Small intestine (tissue), 7 donors: ENCODE measurements at regions not wholly inside any gene's neighbourhood (a gene's known extent, or its start where the extent isn't known, plus 50 kb on each side); places are given as distances from the start of the nearest gene placed in this dataset.
"Not testable (repeated sequence)": the region's sequence is repeated elsewhere in the genome, so short reads cannot be mapped to it uniquely, and the experiment has no call there.

ENCODE experiments used
- DNase-seq, 2 donors: peaks; one replicate each; pipeline versions ENCODE4 v3.0.0 to v3.0.0-alpha.2; 2013
- FAIRE-seq: peaks from 2 replicates; lab custom pipeline; 2012; peaks lifted over from hg19 to GRCh38; lab: Jason Lieb, UNC
- H3K27ac ChIP-seq, 3 donors: one replicate each; pipeline ENCODE4 v1.5.1; 2013; ENCODE audit warnings: low read length in 2 of 3, mild to moderate bottlenecking in 2 of 3, control low read depth in 1 of 3, inconsistent platforms in 1 of 3, low read depth in 1 of 3, moderate library complexity in 1 of 3
- H3K27me3 ChIP-seq, 3 donors: one replicate each; pipeline ENCODE4 v1.6.1; 2013; ENCODE audit warnings: low read length in 3 of 3, inconsistent platforms in 1 of 3; ENCODE audit not compliant: control insufficient read depth in 3 of 3, insufficient read depth in 3 of 3
- H3K36me3 ChIP-seq, 3 donors: one replicate each; pipeline ENCODE4 v1.6.1; 2013; ENCODE audit warnings: low read length in 3 of 3, inconsistent platforms in 1 of 3, low read depth in 1 of 3, mild to moderate bottlenecking in 1 of 3, moderate library complexity in 1 of 3; ENCODE audit not compliant: control insufficient read depth in 3 of 3, insufficient read depth in 2 of 3
- H3K4me1 ChIP-seq, 3 donors: one replicate each; pipeline ENCODE4 v1.6.1; 2013; ENCODE audit warnings: low read length in 2 of 3, inconsistent platforms in 1 of 3, low read depth in 1 of 3, mild to moderate bottlenecking in 1 of 3, moderate library complexity in 1 of 3; ENCODE audit not compliant: control insufficient read depth in 3 of 3, insufficient read depth in 2 of 3
- H3K4me3 ChIP-seq, 3 donors: one replicate each; pipeline ENCODE4 v1.5.1; 2013; ENCODE audit warnings: low read length in 3 of 3, control low read depth in 1 of 3, inconsistent platforms in 1 of 3, low read depth in 1 of 3, mild to moderate bottlenecking in 1 of 3, moderate library complexity in 1 of 3
- H3K9me3 ChIP-seq, 2 donors: one replicate each; pipeline ENCODE4 v1.6.1; 2013; ENCODE audit warnings: low read depth in 1 of 2, low read length in 1 of 2; ENCODE audit not compliant: control insufficient read depth in 2 of 2, insufficient read depth in 1 of 2
- WGBS, 3 donors: extraction: QIAGEN DNeasy Blood & Tissue Kit; methylation state at CpG; one replicate each; pipeline ENCODE4 v1.1.7; 2013; 5-methylcytosine and 5-hydroxymethylcytosine counted together
- donor health status: healthy with polysubstance abuse.
- donor health status: control.
- donor health status: control.
- donor health status: Bipolar disorder and iron deficiency.
- donor health status: healthy.

GRCh38 chr14:106509807-106510206 is 983.4 kb downstream of the TMEM121 start:
- Histone ChIP-seq H3K27me3 (peaks cover 0 to 2% (median 0%) of the 10 kb centered on the region in 3 donors), H3K4me3 (no peak overlapping the region), H3K9me3 (peaks cover 0 to 32% of the 10 kb centered on the region in 2 donors), H3K27ac (no peak overlapping the region), H3K4me1 (no peaks in the 10 kb centered on the region), H3K36me3 (no peaks in the 10 kb centered on the region)
- no peak for FAIRE-seq
- 67 to 70% (median 69%) methylated on average over 3 of the region's 3 CpGs for WGBS, 3 donors
- no peak for DNase-seq

- Histone ChIP-seq H3K27me3 (peaks cover 0 to 2% (median 0%) of the 10 kb centered on the region in 3 donors), H3K4me1 (no peaks in the 10 kb centered on the region), H3K9me3 (peaks cover 0 to 25% of the 10 kb centered on the region in 2 donors), H3K4me3 (no peak overlapping the region), H3K27ac (peak overlapping the region in 1 of 3 donors; percentile 81), H3K36me3 (no peaks in the 10 kb centered on the region)
- FAIRE-seq (no peak), DNase-seq (peak in 1 of 2 donors; percentile 55)
- WGBS, 3 donors: 52 to 70% (median 53%) methylated on average over 9 of the region's 9 CpGs
Observed at GRCh38 chr14:106511006-106511799, 984.8 kb downstream of the TMEM121 start.

GRCh38 chr14:106511800-106512198 is 985.4 kb downstream of the TMEM121 start:
- Histone ChIP-seq H3K27me3 (peaks cover 0 to 2% (median 0%) of the 10 kb centered on the region in 3 donors), H3K9me3 (peaks cover 0 to 23% of the 10 kb centered on the region in 2 donors), H3K36me3 (no peaks in the 10 kb centered on the region), H3K27ac (peak overlapping the region in 2 of 3 donors; percentile 18 to 81), H3K4me1 (no peaks in the 10 kb centered on the region), H3K4me3 (no peak overlapping the region)
- no peak for DNase-seq
- WGBS, 3 donors: 65 to 72% (median 66%) methylated on average over 9 of the region's 9 CpGs
- no peak for FAIRE-seq

GRCh38 chr14:106513302-106513701 is 986.9 kb downstream of the TMEM121 start:
- no peak for DNase-seq
- Histone ChIP-seq H3K4me1 (no peaks in the 10 kb centered on the region), H3K9me3 (peaks cover 0 to 15% of the 10 kb centered on the region in 2 donors), H3K36me3 (no peaks in the 10 kb centered on the region), H3K27me3 (peaks cover 0 to 2% (median 0%) of the 10 kb centered on the region in 3 donors), H3K4me3 (no peak overlapping the region), H3K27ac (peak overlapping the region in 1 of 3 donors; percentile 4)
- WGBS, 3 donors: 42 to 49% (median 45%) methylated on average over 3 of the region's 3 CpGs
- FAIRE-seq: no peak

- Histone ChIP-seq H3K4me1 (no peaks in the 10 kb centered on the region), H3K27ac (no peak overlapping the region), H3K36me3 (no peaks in the 10 kb centered on the region), H3K4me3 (no peak overlapping the region), H3K27me3 (no peaks in the 10 kb centered on the region), H3K9me3 (peaks cover 0 to 7% of the 10 kb centered on the region in 2 donors)
- FAIRE-seq (no peak), DNase-seq (peak in 1 of 2 donors; percentile 49)
- WGBS, 3 donors: 45 to 53% (median 51%) methylated on average over 11 of the region's 11 CpGs
Observed at GRCh38 chr14:106518054-106518943, 991.9 kb downstream of the TMEM121 start.

GRCh38 chr14:106522118-106522517 is 995.7 kb downstream of the TMEM121 start:
- FAIRE-seq, H3K4me3 ChIP-seq, H3K27me3 ChIP-seq, H3K4me1 ChIP-seq, H3K27ac ChIP-seq, H3K36me3 ChIP-seq, DNase-seq: not testable (repeated sequence)
- whole genome bisulfite sequencing, 3 donors: 32 to 60% (median 54%) methylated on average over 1 of the region's 1 CpG
- H3K9me3 ChIP-seq: peaks cover 0 to 11% of the 10 kb centered on the region in 2 donors

- DNase-seq (no peak), FAIRE-seq (no peak)
- H3K36me3 ChIP-seq: no peaks in the 10 kb centered on the region
- H3K27ac ChIP-seq: no peak overlapping the region
- H3K9me3 ChIP-seq: peaks cover 0 to 11% of the 10 kb centered on the region in 2 donors
- H3K4me1 ChIP-seq: no peaks in the 10 kb centered on the region
- no peak overlapping the region for H3K4me3 ChIP-seq
- 3 to 24% (median 5%) methylated on average over 2 of the region's 2 CpGs for WGBS, 3 donors
- H3K27me3 ChIP-seq: peaks cover 0 to 3% (median 0%) of the 10 kb centered on the region in 3 donors
Observed at GRCh38 chr14:106522990-106523389, 996.6 kb downstream of the TMEM121 start.

- FAIRE-seq (no peak), DNase-seq (no peak)
- peaks cover 0 to 23% of the 10 kb centered on the region in 2 donors for H3K9me3 ChIP-seq
- no peaks in the 10 kb centered on the region for H3K4me1 ChIP-seq
- no peak overlapping the region for H3K27ac ChIP-seq
- peaks cover 0 to 3% (median 0%) of the 10 kb centered on the region in 3 donors for H3K27me3 ChIP-seq
- no peaks in the 10 kb centered on the region for H3K36me3 ChIP-seq
- no peak overlapping the region for H3K4me3 ChIP-seq
- 49 to 62% (median 61%) methylated on average over 2 of the region's 2 CpGs for WGBS, 3 donors
Observed at GRCh38 chr14:106528717-106529116, 1002.3 kb downstream of the TMEM121 start.
